Right kidney (tissue), 1 donor: ENCODE measurements at regions not wholly inside any gene's neighbourhood (a gene's known extent, or its start where the extent isn't known, plus 50 kb on each side); places are given as distances from the start of the nearest gene placed in this dataset.

Experiments used
- DNase-seq: peaks from one replicate; pipeline ENCODE4 v3.0.0-alpha.2; 2016

GRCh38 chr12:43117226-43117930 lies 434.6 kb downstream of the ADAMTS20 start:
- no peak for DNase-seq

DNA sequence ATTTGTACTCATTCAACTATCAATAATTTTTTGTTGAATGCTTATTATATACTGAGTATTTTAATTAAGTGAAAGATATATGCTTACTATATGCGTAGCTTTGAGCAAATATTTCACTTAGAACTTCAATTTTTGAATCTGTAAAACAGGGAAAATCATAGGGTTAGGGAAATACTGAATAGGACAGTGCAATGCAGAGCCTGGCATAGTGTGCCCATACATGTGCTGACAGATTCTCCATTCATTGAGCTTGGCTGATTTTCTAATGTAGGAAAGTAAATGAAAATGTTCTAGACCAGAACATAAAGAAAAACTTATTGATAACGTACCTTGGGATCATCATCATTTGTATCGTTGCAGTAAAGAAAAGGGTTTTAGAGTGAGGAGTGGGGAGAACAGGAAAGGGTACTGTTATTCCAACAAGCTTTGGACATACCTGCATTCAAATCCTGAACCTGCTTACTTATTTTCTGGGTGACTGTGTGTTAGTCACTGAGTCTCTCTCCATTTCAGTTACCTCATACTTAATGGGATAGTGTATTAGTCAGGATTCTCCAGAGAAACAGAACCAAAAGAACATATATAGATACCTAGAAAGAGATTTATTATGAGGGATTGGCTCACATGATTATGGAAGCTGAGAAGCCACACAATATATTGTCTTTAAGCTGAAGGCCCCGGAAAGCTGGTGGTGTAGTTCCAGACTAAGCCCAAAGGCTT lies 436.4 kb downstream of the ADAMTS20 start:
- DNase-seq, result no peak

GRCh38 chr12:43114316-43114715 lies 437.7 kb downstream of the ADAMTS20 start:
- DNase-seq, result no peak

DNA sequence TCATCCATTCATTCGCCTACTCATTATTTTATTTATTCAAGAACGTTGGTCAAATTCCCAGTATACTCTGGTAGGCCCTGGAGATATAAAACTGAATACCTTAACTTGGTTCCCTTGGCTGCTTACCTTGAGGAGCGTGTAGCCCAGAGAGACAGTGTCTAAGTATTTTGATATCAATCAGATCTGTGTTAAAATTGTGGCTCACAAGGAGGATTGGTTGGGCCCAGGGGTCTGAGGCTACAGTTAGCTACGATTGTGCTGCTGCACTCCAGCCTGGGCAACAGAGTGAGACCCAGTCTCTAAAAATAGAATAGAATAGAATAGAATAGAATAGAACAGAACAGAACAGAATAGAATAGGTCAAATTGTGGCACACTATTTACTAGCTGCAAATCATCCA lies 438.4 kb downstream of the ADAMTS20 start:
- no peak for DNase-seq

- DNase-seq, result no peak
These were observed 438.9 kb downstream of the ADAMTS20 start for GRCh38 chr12:43113135-43113534.

DNA sequence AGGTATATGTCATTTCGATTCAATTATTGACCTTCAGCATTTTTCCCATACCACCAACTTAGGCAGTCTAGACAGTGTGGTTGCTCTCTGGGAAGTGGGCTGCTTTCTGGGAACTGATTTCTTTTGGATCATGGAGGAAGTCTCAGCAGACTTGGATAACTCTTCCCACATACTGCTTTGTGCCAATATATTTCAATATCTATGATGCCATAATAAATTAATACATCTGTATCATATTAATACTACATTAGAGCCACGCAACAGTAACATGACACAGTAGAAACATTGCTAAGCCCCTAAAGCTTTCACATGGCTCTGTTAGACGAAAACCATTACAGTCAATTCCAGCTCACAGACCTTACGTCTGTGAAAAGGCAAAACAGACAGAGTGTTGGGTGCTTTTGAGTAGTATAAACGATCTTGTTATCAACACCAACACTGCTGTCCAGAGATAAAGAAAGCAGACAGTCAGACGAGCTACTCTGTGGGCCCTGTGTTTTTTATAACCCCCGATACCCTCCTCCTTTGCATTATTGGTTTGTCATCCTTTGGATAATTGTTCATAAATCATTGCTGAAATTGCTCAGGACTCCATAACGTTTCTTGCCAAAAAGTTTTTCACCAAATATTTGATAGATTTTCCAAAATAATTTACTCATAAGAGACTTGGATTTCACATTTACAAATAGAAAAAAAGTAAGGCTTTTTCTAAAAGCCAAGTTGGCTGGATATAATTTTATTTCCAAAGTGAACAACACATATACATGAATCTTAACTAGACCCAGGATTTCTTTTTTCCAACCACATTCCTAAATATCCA lies 439.7 kb downstream of the ADAMTS20 start:
- DNase-seq, result no peak

GRCh38 chr12:43111608-43112007 lies 440.4 kb downstream of the ADAMTS20 start:
- no peak for DNase-seq

DNA sequence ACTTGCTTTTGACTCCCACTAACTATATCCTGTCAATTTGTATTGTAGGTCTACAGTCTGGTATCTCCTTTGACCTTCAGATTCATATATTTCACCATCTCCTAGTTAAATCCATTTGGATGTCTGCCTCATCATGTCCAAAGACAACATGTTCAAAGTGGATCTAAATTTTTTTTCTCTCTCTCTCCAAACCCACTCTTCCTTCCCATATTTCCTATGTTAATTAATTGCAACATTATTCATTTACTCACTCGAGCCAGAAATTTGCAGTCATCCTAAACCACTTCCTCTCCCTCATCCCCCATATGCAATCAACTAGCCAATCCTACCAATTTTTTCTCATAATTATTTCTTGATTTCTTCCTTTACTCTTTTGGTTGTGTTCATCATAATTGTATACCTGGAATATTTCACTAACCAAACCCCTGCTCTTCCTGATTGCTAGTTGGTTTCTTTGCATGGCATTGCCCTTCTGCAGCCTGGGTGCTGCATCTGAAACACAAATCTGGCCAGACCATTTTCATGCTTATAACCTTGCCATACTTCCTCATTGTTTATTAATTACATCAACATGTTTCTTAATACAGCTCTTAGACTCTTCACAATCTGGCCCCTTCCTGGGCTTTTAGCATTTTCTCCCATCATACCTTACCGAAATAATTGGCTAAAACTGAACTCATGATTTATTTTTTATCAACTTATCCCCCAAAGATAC lies 442.2 kb downstream of the ADAMTS20 start:
- no peak for DNase-seq

DNA sequence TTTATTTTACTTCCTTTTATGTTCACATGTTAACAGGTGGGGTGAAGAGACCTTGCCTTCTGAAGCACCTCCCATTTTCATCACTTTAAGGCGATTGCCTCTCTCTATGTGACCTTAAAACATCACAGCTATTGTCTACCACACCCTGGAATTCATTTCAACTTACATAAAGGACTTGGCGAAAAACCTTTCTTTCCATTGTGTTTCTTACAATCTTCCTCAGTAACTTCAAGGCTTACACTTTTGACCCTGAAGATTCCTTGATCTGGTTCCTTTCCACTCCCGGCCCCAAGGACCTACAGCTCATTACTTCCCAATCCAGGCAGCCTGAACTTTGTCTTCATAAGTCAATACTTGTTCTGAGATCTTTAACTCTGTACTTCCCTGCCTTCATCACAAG lies 443.3 kb downstream of the ADAMTS20 start:
- no peak for DNase-seq

DNA sequence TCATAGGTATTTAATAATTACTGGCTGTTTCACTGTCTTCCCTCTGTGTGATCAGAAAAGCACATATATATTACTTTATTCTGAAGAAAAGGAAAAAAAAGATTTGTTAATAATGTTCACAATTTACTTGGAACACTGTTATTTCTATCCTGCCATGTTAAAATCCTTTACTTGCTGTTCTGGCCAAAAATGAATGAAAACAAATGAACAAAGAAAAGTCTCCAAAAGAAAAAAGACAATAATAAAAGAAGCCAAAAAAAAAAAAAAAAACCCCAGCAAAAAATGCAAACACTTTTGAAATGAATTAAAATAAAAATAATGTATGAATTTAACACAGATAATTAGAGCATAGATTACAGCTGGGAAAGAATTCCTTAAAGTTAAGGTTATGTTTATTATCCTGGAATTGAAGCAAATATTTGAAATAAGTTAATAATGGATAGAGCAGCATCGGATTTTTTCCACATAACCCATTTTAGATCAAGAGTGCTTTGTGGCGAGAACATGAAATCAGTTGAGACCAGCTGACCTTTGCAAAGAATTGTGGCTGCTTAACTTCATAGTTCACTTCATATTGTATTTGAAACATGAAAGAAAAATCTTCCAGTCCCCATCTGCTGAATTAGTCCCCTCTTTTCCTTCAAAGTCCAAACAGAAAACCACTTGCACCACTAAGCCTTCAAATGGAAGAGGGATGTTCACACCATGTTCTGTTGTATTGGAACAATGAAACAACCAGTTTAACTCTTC lies 444.8 kb downstream of the ADAMTS20 start:
- DNase-seq, result no peak

GRCh38 chr12:43106355-43106754 lies 445.6 kb downstream of the ADAMTS20 start:
- no peak for DNase-seq

DNA sequence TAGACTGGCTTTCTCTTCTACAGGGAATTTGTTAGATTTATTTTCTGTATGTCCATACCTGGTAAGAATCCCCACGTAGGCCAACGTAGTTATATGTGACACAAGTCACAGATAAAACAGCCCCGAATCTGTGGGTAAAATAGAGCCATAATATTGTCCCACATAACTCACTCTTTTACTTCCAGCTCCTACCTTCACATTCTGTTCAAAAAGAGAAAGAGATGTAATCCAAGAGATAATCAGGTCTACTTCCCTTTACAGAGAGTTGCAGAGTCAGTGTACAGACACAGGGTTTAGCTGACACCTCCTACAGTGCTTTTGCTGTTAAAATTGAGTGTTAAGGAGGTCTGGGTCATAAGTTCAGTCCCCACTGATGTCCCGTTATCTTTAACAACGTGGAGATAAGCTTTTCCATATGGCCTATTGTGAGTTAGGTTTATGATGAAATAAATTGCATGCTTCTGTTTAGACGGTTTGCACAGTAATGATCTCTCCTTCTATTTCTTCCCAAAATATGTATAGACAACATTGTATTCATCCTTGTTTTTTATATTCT lies 446.5 kb downstream of the ADAMTS20 start:
- DNase-seq, result no peak

DNA sequence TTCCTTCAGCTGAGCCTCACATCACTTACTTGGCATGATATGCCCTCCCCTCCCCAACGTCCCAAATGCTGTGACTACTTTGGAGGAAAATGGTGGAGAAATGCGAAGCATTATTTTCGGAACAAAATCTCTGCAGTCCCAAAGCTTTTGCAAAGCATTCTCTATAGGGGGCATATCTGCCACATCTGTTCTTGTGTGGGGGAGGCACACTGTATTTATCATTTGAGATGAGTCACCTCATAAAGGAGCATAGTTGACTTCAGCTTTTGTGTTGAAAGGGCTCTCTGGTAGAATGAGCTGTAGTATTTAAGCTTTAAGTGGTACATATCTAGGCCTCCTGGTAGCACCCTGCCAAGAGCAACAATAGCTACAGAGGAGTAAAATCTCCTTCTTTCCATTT lies 447.5 kb downstream of the ADAMTS20 start:
- no peak for DNase-seq

DNA sequence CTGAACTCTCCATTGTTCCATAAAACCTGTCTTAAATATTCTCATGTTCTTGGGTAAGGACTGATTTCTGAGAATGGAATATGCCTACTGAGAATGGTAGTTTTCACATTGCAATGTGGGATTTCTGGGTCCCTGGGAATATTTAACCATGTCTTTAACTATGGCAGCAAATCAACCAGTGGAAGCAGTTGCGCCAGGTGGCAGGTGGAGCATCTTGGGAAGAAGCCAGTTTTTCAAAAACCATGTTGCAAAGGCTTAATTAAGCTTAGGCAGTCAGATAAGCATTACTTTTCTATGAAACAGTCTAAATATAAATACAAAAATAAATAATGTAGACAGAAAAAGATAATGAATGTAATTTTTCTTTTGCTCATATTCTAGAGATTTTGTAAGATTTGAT lies 448.1 kb downstream of the ADAMTS20 start:
- no peak for DNase-seq

DNA sequence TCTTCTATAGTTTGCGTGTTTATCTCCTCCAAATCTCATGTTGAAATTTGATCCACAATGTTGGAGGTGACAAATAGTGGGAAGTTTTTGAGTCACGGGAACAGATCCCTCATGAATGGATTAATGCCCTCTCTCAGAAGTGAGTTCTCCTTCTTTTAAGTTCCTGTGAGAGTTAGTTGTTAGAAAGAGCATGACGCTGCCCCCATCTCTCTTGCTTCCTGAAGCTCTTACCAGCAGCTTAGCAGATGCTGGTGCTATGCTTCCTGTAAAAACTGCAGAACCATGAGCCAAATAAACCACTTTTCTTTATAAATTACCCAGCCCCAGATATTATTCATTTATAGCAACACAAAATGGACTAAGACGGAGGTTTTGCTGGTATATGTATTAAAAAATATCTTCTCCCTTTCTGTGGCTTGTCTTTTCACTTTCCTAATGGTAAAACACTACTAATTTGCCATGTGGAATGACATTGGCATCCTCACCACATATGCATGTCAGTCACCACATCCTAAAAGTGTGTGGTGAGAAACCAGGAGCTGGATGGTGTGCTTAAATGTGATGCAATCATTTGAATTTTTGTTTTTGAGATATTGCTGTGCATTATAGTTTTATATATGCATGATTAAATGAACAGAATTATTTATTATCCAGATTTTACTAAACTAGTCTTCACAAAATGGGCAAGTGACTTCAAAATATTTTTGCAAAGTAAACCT lies 449.3 kb downstream of the ADAMTS20 start:
- no peak for DNase-seq

GRCh38 chr12:43100231-43100630 lies 451.8 kb downstream of the ADAMTS20 start:
- DNase-seq, result no peak

GRCh38 chr12:43099691-43100163 lies 452.3 kb downstream of the ADAMTS20 start:
- DNase-seq, result no peak

DNA sequence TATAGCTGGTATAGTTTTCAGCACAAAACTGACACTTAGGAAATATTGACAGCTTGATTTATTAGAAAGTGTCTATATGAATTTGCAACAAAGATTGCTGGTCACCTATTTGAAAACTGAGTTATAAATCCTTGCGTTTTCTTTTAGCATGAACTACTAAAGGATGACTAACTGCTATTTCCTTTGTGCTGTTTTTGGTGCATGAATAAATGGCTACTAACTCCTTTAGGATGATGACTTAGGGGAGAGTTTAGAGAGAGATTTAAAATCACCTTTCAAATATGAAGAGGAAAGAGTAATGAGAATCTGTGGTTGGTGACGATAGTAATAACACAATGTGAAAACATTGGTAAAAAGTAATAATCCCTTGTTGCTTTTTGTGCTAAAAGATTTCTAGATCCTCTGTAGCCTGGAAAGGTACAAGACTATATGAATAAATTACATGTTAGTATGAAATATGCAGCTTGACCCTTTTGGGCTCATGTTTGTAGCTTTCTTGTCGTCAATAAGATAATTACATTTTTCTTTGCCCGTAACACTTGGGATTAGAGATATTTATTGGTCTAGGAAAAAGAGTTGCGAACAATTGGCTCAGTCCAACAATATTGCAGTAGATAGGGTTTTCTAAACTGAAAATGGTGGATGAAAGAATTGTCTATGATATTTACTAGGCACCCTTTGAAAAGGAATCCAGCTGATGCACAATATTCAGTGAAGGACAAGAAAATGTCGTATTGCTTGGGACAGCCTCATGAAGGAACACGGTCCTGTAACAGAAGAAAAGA lies 453.0 kb downstream of the ADAMTS20 start:
- no peak for DNase-seq

- DNase-seq, result no peak
These were observed 453.9 kb downstream of the ADAMTS20 start for GRCh38 chr12:43098071-43098470.

- DNase-seq, result no peak
These were observed 454.5 kb downstream of the ADAMTS20 start for GRCh38 chr12:43097471-43097870.
